ENCODE measurements at regions not wholly inside any gene's neighbourhood (a gene's known extent, or its start where the extent isn't known, plus 50 kb on each side); places are given as distances from the start of the nearest gene placed in this dataset.

GRCh38 chr12:34292736-34293625 is 270.7 kb downstream of the ALG10 start:
- peak in 1 of 5 donors; percentile 4 for DNase-seq

DNA sequence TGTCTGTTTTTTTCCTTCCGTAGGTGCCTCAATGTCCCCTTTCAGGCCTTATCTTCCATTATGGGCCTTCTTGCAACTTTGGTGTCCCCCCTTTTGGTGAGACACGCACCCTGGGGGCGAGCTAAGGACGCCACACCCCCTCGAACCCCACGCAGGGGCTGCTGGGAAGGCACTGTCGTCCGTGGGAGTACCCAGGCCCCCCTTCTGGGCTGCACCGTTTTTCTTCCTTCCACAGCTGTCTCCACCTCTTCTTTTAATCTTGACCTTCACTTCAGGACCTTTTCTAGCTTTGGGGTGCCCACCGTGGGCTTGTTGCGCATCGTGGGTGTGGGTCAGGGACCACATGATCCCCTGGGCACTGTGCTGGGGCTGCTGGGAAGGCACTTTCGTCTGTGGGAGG is 271.8 kb downstream of the ALG10 start:
- DNase-seq = no peak

- DNase-seq = peak in 1 of 5 donors; percentile 7
Measured at GRCh38 chr12:34294671-34295365, 272.5 kb downstream of the ALG10 start.

- DNase-seq = peak in 1 of 5 donors; percentile 2
Measured at GRCh38 chr12:34295366-34296142, 273.3 kb downstream of the ALG10 start.

DNA sequence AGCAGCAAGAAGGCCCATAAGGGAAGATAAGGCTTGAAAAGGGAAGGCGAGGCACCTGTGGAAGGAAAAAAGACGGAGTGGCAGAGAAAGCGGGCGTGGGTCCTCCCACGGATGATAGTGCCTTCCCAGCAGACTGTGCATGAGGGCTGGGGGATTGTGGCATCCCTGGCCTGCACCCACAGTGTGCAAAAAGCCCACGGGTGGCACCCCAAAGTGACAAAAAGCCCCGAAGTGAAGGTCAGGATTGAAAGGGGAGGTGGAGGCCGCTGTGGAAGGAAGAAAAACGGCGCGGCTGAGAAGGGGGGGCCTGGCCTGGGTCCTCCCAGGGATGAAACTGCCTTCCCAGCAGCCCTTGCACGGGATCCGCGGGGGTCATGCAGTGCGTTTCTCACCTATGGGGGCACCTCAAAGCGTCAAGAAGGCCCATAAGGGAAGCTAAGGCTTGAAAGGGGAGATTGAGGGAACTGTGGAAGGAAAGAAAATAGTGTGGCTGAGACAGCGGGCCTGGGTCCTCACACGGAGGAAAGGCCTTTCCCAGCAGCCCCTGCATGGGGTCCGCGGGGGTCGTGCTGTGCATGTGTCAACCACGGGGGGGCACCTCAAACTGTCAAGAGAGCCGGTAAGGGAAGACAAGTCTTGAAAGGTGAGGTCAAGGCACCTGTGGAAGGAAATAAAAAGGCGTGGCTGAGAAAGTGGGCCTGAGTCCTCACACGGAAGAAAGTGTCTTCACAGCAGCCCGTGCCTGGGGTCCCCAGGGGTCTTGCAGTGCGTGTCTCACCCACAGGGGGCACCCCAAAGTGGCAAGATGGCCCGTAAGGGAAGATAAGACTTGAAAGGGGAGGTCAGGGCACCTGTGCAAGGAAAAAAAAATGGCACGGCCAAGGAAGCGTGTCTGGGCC is 274.1 kb downstream of the ALG10 start:
- peak in 1 of 5 donors; percentile 3 for DNase-seq

GRCh38 chr12:34297126-34297789 is 275.0 kb downstream of the ALG10 start:
- DNase-seq = no peak

DNA sequence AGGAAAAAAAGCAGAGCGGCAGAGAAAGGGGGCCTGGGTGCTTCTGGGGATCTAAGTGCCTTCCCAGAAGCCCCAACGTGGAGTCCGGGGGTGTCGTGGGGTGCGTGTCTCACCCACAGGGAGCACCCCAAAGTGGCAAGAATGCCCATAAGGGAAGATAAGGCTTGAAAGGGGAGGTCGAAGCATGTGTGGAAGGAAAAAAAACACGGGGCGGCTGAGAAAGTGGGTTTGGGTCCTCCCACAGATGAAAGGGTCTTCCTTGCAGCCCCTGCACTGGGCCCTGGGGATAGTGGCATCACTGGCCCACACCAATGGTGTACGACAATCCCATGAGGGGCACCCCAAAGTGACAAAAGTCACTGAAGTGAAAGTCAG is 275.5 kb downstream of the ALG10 start:
- no peak for DNase-seq

- DNase-seq = no peak
Measured at GRCh38 chr12:34298176-34298970, 276.1 kb downstream of the ALG10 start.

DNA sequence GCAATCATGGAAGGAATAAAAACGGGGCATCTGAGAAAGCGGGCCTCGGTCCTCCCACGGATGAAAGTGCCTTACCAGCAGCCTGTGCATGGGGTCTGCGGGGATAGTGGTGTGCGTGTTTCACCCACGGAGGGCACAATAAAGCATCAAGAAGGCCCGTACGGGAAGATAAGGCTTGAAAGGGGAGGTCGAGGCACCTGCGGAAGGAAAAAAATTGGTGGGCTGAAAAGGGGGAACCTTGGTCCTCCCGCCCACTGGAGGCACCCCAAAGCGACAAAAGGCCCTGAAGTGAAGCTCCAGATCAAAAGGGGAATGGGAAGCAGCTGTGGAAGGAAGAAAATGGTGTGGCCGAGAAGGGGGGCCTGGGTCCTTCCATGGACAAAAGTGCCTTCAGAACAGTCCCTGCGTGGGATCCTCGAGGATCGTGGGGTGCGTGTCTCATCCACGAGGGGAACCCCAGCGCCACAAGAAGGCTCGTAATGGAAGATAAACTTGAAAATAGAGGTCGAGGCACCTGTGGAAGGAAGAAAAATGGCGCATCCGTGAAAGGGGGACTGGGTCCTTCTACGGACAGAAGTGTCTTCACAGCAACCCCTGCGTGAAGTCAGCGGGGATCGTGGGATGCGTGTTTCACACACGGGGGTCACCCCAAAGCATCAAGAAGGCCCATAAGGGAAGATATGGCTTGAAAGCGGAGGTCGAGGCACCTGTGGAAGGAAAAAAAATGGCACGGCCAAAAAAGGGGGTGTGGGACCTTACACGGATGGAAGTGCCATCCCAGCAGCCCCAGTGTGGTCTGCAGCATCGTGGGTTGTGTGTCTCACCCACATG is 276.9 kb downstream of the ALG10 start:
- no peak for DNase-seq

DNA sequence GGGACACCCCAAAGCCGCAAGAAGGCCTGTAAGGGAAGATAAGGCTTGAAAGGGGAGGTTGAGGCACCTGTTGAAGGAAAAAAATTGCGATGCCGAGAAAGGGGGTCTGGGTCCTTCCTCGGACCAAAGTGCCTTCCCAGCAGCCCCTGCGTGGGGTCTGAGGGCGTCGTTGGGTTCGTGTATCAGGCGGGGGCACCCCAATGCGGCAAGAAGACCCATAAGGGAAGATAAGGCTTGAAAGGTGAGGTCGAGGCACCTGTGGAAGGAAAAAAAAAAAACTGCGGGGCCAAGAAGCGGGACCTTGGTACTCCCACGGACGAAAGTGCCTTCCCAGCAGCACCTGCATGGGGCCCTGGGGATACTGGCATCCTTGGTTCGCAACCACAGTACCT is 277.5 kb downstream of the ALG10 start:
- DNase-seq = no peak

DNA sequence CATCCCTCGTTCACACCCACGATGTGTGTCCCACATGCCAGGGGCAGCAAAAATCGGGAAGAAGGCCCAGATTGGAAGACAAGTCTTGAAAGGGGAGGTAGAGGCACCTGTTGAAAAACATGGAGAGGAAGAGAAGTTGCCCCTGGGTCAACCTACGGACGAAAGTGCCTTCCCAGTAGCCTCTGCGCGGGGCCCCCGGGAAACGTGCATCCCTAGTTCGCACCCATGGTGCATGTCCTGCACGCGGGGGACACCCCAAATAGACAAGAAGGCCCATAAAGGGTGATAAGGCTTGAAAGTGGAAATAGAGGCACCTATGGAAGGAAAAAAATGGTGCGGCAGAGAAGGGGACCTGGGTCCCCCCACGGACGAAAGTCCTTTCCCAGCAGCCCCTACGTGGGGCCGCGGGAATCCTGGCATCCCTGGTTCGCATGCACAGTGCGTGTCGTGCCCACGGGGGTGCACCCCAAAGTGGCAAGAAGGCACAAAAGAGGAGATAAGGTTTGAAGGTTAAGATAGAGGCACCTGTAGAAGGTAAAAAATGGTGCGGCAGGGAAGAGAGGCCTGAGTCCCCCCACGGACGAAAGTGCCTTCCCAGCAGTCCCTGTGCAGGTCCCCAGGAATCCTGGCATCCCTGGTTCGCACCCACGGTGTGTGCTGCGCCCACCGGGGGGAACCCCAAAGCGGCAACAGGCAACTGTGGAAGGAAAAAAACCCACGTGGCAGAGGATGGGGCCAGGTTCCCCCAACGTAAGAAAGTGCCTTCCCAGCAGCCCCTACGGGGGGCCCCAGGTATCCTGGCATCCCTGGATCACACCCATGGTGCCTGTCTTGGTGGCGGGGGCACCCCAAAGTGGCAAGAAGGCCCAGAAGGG is 278.3 kb downstream of the ALG10 start:
- no peak for DNase-seq

GRCh38 chr12:34301251-34302130 is 279.2 kb downstream of the ALG10 start:
- no peak for DNase-seq

GRCh38 chr12:34302131-34302885 is 280.0 kb downstream of the ALG10 start:
- DNase-seq = no peak

DNA sequence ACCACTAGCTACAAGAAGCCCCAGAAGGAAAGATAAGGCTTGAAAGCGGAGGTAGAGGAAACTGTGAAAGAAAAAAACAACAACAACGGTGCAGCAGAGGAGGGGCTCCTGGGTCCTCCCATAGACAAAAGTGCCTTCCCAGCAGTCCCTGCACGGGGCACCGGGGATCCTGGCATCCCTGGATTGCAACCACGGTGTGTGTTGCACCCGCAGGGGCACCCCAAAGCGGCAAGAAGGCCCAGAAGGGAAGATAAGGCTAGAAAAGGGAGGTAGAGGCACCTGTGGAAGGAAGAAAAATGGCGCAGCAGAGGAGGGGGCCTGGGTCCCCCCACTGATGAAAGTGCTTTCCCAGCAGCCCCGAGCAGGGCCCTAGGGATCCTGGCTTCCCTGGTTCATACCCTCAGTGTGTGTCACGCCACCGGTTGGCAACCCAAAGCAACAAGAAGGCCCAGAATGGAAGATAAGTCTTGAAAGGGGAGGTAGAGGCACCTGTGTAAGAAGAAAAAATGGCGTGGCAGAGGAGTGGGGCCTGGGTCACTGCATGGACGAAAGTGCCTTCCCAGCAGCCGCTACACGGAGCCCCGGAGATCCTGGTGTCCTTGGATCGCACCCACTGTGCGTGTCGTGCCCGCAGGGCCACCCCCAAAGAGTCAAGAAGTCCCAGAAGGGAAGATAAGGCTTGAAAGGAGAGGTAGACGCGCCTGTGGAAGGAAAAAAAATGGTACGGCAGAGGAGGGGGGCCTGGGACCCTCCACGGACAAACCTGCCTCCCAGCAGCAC is 281.0 kb downstream of the ALG10 start:
- no peak for DNase-seq

DNA sequence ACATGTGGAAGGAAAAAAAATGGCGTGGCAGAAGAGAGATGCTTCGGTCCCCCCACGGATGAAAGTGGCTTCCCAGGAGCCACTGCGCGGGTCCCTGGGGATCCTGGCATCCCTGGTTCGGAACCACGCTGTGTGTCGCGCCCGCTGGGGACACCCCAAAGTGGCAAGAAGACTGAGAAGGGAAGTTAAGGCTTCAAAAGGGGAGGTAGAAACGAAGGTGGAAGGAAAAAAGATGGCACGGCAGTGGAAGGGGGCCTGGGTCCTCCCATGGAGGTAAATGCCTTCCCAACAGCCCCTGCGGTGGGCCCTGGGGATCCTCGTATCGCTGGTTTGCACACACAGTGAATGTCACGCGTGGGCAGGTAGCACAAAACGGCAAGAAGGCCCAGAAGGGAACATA is 281.7 kb downstream of the ALG10 start:
- DNase-seq = no peak

GRCh38 chr12:34304546-34304945 is 282.2 kb downstream of the ALG10 start:
- DNase-seq = no peak

Measured in T-helper 1 cell (primary cell).